ENCODE measurements at regions not wholly inside any gene's neighbourhood (a gene's known extent, or its start where the extent isn't known, plus 50 kb on each side); places are given as distances from the start of the nearest gene placed in this dataset.

- Histone ChIP-seq H4K91ac (ENCODE audit: insufficient read length, low read depth, low read length) (no peak overlapping the region), H3K9me3 (ENCODE audit: control insufficient read depth, low read depth, low read length) (no peaks in the 10 kb centered on the region), H2BK120ac (ENCODE audit: low read depth, low read length, poor library complexity, severe bottlenecking) (no peak overlapping the region), H3K4me2 (ENCODE audit: insufficient read depth, insufficient read length, low read length) (no peak overlapping the region), H2BK15ac (ENCODE audit: low read depth, low read length) (no peak overlapping the region), H3K79me2 (ENCODE audit: insufficient read depth, low read length) (0 out of 2 replicates have a peak, but pooled peaks cover 2% of the 10 kb centered on the region), H3K27me3 (ENCODE audit: insufficient read depth, low read length) (no peaks in the 10 kb centered on the region), H3K9ac (ENCODE audit: extremely low read depth, insufficient read length, low read length) (no peak overlapping the region), H4K8ac (replicated peaks; ENCODE audit: insufficient read length, low read depth, low read length) (no peak overlapping the region), H2BK12ac (ENCODE audit: insufficient read length, low read depth, low read length) (no peak overlapping the region), H3K18ac (ENCODE audit: insufficient read length, low read depth, low read length) (no peak overlapping the region), H2BK5ac (ENCODE audit: insufficient read length, low read length) (no peak overlapping the region), H3K79me1 (ENCODE audit: insufficient read depth, low read depth, low read length, poor library complexity, severe bottlenecking) (no peaks in the 10 kb centered on the region), H4K5ac (ENCODE audit: insufficient read length, low read depth, low read length) (no peak overlapping the region), H3K4me1 (ENCODE audit: insufficient read depth, low read length) (no peaks in the 10 kb centered on the region), H4K20me1 (ENCODE audit: control insufficient read depth, insufficient read depth, insufficient read length) (no peaks in the 10 kb centered on the region), H3K4ac (ENCODE audit: low read depth, low read length) (no peak overlapping the region), H2AFZ (ENCODE audit: low read length) (no peak overlapping the region), H3K56ac (ENCODE audit: insufficient read length, low read depth, low read length) (no peak overlapping the region), H3T11ph (ENCODE audit: low read length) (no peak overlapping the region), H3K23me2 (ENCODE audit: insufficient read length, low read depth, low read length, poor library complexity, severe bottlenecking) (peaks cover 4% of the 10 kb centered on the region), H2AK5ac (ENCODE audit: insufficient read length, low read length) (no peak overlapping the region), H2BK20ac (ENCODE audit: low read depth, low read length, poor library complexity, severe bottlenecking) (no peak overlapping the region), H3K14ac (ENCODE audit: insufficient read depth, low read length) (no peak overlapping the region), H3K23ac (ENCODE audit: insufficient read length, low read depth, low read length) (no peak overlapping the region), H3K27ac (ENCODE audit: insufficient read length, low read depth, low read length) (no peak overlapping the region)
- no peak overlapping the region for H3K27ac Mint-ChIP-seq
- TF ChIP-seq, protein P1, sequence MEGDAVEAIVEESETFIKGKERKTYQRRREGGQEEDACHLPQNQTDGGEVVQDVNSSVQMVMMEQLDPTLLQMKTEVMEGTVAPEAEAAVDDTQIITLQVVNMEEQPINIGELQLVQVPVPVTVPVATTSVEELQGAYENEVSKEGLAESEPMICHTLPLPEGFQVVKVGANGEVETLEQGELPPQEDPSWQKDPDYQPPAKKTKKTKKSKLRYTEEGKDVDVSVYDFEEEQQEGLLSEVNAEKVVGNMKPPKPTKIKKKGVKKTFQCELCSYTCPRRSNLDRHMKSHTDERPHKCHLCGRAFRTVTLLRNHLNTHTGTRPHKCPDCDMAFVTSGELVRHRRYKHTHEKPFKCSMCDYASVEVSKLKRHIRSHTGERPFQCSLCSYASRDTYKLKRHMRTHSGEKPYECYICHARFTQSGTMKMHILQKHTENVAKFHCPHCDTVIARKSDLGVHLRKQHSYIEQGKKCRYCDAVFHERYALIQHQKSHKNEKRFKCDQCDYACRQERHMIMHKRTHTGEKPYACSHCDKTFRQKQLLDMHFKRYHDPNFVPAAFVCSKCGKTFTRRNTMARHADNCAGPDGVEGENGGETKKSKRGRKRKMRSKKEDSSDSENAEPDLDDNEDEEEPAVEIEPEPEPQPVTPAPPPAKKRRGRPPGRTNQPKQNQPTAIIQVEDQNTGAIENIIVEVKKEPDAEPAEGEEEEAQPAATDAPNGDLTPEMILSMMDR (conservative IDR thresholded peaks at IDR 0.05) = no peak
- no peak overlapping the region for H3K4me3 Mint-ChIP-seq
- H3K36me3 Mint-ChIP-seq (ENCODE audit: insufficient read depth in 1 of 3, low read depth in 3 of 3) = no peaks in the 10 kb centered on the region
- H3K27me3 Mint-ChIP-seq (ENCODE audit: low read depth) = no peaks in the 10 kb centered on the region; the same call in 1 of the 2 replicates
- H3K4me1 Mint-ChIP-seq = peaks cover 0 to 4% of the 10 kb centered on the region in 2 experiments; a peak in 2 of 4 replicates
- peaks cover 4 to 11% of the 10 kb centered on the region in 2 experiments; a peak in 4 of 5 replicates for H3K9me3 Mint-ChIP-seq
- DNase-seq = no peak
These were observed 369.1 kb downstream of the FGF9 start for GRCh38 chr13:22039961-22040360.
